ENCODE measurements at regions not wholly inside any gene's neighbourhood (a gene's known extent, or its start where the extent isn't known, plus 50 kb on each side); places are given as distances from the start of the nearest gene placed in this dataset.

GRCh38 chr15:69615736-69616135 lies 163.1 kb downstream of the RPLP1 start:
- no peak for TF ChIP-seq CTCF (conservative IDR thresholded peaks at IDR 0.05; ENCODE audit: low read depth, low read length)
- TF ChIP-seq MXI1 (IDR thresholded peaks at IDR 0.05; ENCODE audit: borderline replicate concordance, low read depth, low read length), result no peak
- no peak for TF ChIP-seq POLR2A (IDR thresholded peaks at IDR 0.05; ENCODE audit: low read depth, low read length)
- no peak for TF ChIP-seq BHLHE40 (IDR thresholded peaks at IDR 0.05; ENCODE audit: low read depth, low read length)
- TF ChIP-seq SMC3 (IDR thresholded peaks at IDR 0.05; ENCODE audit: low read depth, low read length), result no peak
- TF ChIP-seq FOS (IDR thresholded peaks at IDR 0.05; ENCODE audit: low read depth, low read length), result no peak
- no peak for TF ChIP-seq RCOR1 (IDR thresholded peaks at IDR 0.05; ENCODE audit: insufficient replicate concordance, low read length)
- no peak for TF ChIP-seq CEBPB (IDR thresholded peaks at IDR 0.05; ENCODE audit: low read depth, low read length)
